ENCODE measurements at regions not wholly inside any gene's neighbourhood (a gene's known extent, or its start where the extent isn't known, plus 50 kb on each side); places are given as distances from the start of the nearest gene placed in this dataset.
A peak's percentile ranks its signal among the peaks of the same experiment; 100 is the strongest.

GRCh38 chr17:77353684-77354419 lies 213.1 kb downstream of the SEC14L1 start:
- DNase-seq (ENCODE audit: low spot score), result no peak
- ChIA-PET CTCF (interaction anchor here (0.6 kb wide), 1 partner anchor 329 kb away, joined by 5 read pairs; no protein-coding TSS in a partner anchor), POLR2A (ENCODE audit: low non-redundant PET) (no interaction called here)

GRCh38 chr17:77354420-77354669 lies 213.6 kb downstream of the SEC14L1 start:
- CTCF ChIA-PET, result interaction anchor here (0.6 kb wide), 1 partner anchor 329 kb away, joined by 5 read pairs; no protein-coding TSS in a partner anchor
- H3K27ac ChIP-seq, result peak overlapping the region; percentile 90

More at GRCh38 chr17:77353684-77354419, 213.1 kb downstream of the SEC14L1 start:
- peak overlapping the region; percentile 90 for H3K27ac ChIP-seq
- TF ChIP-seq, protein P1, sequence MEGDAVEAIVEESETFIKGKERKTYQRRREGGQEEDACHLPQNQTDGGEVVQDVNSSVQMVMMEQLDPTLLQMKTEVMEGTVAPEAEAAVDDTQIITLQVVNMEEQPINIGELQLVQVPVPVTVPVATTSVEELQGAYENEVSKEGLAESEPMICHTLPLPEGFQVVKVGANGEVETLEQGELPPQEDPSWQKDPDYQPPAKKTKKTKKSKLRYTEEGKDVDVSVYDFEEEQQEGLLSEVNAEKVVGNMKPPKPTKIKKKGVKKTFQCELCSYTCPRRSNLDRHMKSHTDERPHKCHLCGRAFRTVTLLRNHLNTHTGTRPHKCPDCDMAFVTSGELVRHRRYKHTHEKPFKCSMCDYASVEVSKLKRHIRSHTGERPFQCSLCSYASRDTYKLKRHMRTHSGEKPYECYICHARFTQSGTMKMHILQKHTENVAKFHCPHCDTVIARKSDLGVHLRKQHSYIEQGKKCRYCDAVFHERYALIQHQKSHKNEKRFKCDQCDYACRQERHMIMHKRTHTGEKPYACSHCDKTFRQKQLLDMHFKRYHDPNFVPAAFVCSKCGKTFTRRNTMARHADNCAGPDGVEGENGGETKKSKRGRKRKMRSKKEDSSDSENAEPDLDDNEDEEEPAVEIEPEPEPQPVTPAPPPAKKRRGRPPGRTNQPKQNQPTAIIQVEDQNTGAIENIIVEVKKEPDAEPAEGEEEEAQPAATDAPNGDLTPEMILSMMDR (conservative IDR thresholded peaks at IDR 0.05; ENCODE audit: low read depth), result no peak

GRCh38 chr17:77354670-77355455 lies 214.1 kb downstream of the SEC14L1 start:
- ChIA-PET CTCF (interaction anchor here (0.6 kb wide), 1 partner anchor 328 kb away, joined by 5 read pairs; no protein-coding TSS in a partner anchor), POLR2A (ENCODE audit: low non-redundant PET) (no interaction called here)
- H3K27ac ChIP-seq, result peak overlapping the region; percentile 90
- peak; percentile 43 for DNase-seq (ENCODE audit: low spot score)
- TF ChIP-seq, protein P1 (conservative IDR thresholded peaks at IDR 0.05; ENCODE audit: low read depth), result no peak

More at GRCh38 chr17:77354420-77354669, 213.6 kb downstream of the SEC14L1 start:
- POLR2A ChIA-PET (ENCODE audit: low non-redundant PET), result no interaction called here
- TF ChIP-seq, protein P1 (conservative IDR thresholded peaks at IDR 0.05; ENCODE audit: low read depth), result no peak
- no peak for DNase-seq (ENCODE audit: low spot score)

GRCh38 chr17:77356109-77356689 lies 215.4 kb downstream of the SEC14L1 start:
- ChIA-PET POLR2A (ENCODE audit: low non-redundant PET) (no interaction called here), CTCF (interaction anchor here (0.7 kb wide), 1 partner anchor 121 kb away, joined by 3 read pairs; no protein-coding TSS in a partner anchor)
- H3K27ac ChIP-seq, result peak overlapping the region; percentile 90

DNA sequence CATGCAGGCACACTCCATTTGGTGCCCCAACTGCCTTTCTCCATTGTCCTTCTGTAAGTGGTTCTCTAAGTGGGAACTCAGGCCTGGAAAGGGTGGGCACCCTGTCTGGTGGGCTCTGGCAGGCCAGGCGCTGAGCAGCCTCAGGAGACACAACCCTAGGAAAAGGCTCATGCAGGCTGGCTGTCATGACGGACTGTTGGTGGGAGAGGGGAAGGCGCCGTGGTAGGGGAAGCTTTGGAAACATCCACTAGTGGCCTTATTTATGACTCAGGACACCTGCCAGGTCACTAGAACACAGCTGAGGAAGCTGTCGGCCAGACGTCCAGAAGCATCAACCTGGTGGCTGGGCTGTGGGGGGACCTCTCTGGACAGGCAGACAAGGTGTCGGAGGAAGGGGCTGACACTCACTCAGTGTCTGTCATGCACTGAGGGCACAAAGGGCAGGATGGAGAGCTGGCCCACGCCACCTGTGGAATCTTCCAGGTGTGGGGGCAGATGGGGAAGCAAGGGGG lies 216.0 kb downstream of the SEC14L1 start:
- peak overlapping the region; percentile 90 for H3K27ac ChIP-seq
- no peak for DNase-seq (ENCODE audit: low spot score)
- CTCF ChIA-PET, result no interaction called here
- POLR2A ChIA-PET (ENCODE audit: low non-redundant PET), result no interaction called here
- TF ChIP-seq, protein P1 (conservative IDR thresholded peaks at IDR 0.05; ENCODE audit: low read depth), result no peak

More at GRCh38 chr17:77356109-77356689, 215.4 kb downstream of the SEC14L1 start:
- TF ChIP-seq, protein P1 (conservative IDR thresholded peaks at IDR 0.05; ENCODE audit: low read depth), result no peak
- DNase-seq (ENCODE audit: low spot score), result peak; percentile 41

DNA sequence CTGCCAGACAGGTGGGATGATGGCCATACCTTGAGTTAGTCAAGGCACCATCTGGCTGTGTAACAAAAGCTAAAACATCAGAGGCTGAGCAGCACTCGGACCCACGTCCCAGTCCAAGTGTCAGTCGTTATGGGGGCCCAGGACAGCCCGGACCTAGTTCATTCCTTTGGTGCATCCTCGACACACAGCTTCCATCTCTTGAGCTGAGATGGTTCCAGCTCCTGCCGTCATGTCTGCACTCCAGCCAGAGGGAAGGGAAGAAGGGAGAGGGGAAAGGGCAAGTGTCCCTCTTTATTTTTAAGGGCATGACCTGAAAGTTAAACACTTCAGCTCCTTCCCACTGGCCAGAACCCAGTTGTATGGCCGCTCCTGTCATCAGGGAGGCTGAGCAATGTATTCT lies 218.0 kb downstream of the SEC14L1 start:
- H3K27ac ChIP-seq, result peak overlapping the region; percentile 90
- no peak for DNase-seq (ENCODE audit: low spot score)
- POLR2A ChIA-PET (ENCODE audit: low non-redundant PET), result interaction anchor here (0.6 kb wide), 1 partner anchor 560 kb away, joined by 3 read pairs; no protein-coding TSS in a partner anchor
- TF ChIP-seq, protein P1 (conservative IDR thresholded peaks at IDR 0.05; ENCODE audit: low read depth), result no peak
- CTCF ChIA-PET, result no interaction called here
